ENCODE measurements at regions not wholly inside any gene's neighbourhood (a gene's known extent, or its start where the extent isn't known, plus 50 kb on each side); places are given as distances from the start of the nearest gene placed in this dataset.

GRCh38 chr10:71060476-71061426 is 151.6 kb upstream of the UNC5B start:
- Histone ChIP-seq H3K9me3 (replicated peaks) (no peaks in the 10 kb centered on the region), H3K4me3 (no peak overlapping the region), H3K36me3 (no peaks in the 10 kb centered on the region), H3K27ac (no peak overlapping the region), H3K27me3 (replicated peaks) (peaks cover 8% of the 10 kb centered on the region; the same call in 1 of the 2 replicates), H3K4me1 (replicated peaks) (no peaks in the 10 kb centered on the region)
- no peak for DNase-seq (ENCODE audit: low read depth in 1 of 2, low spot score in 2 of 2)

- H3K4me1 ChIP-seq (replicated peaks): no peaks in the 10 kb centered on the region
- H3K27me3 ChIP-seq (replicated peaks): peaks cover 8% of the 10 kb centered on the region; the same call in 1 of the 2 replicates
Measured at GRCh38 chr10:71061472-71061871, 150.9 kb upstream of the UNC5B start.

GRCh38 chr10:71062156-71062555 is 150.2 kb upstream of the UNC5B start:
- Histone ChIP-seq H3K27ac (no peak overlapping the region), H3K4me1 (replicated peaks) (no peaks in the 10 kb centered on the region), H3K4me3 (no peak overlapping the region), H3K36me3 (no peaks in the 10 kb centered on the region), H3K27me3 (replicated peaks) (peaks cover 5% of the 10 kb centered on the region; the same call in 1 of the 2 replicates), H3K9me3 (replicated peaks) (no peaks in the 10 kb centered on the region)
- DNase-seq (ENCODE audit: low read depth in 1 of 2, low spot score in 2 of 2): no peak

More at GRCh38 chr10:71061472-71061871, 150.9 kb upstream of the UNC5B start:
- DNase-seq (ENCODE audit: low read depth in 1 of 2, low spot score in 2 of 2): no peak
- Histone ChIP-seq H3K4me3 (no peak overlapping the region), H3K9me3 (replicated peaks) (no peaks in the 10 kb centered on the region), H3K27ac (no peak overlapping the region), H3K36me3 (no peaks in the 10 kb centered on the region)

- DNase-seq (ENCODE audit: low read depth in 1 of 2, low spot score in 2 of 2): no peak
- Histone ChIP-seq H3K27ac (no peak overlapping the region), H3K27me3 (replicated peaks) (peaks cover 4% of the 10 kb centered on the region; the same call in 1 of the 2 replicates), H3K36me3 (no peaks in the 10 kb centered on the region), H3K4me3 (no peak overlapping the region), H3K4me1 (replicated peaks) (no peaks in the 10 kb centered on the region), H3K9me3 (replicated peaks) (no peaks in the 10 kb centered on the region)
Measured at GRCh38 chr10:71063401-71063800, 149.0 kb upstream of the UNC5B start.

- no peak for DNase-seq (ENCODE audit: low read depth in 1 of 2, low spot score in 2 of 2)
- H3K27ac ChIP-seq: no peak overlapping the region
- H3K27me3 ChIP-seq (replicated peaks): no peaks in the 10 kb centered on the region; the same call in 1 of the 2 replicates
- no peak overlapping the region for H3K4me3 ChIP-seq
- H3K36me3 ChIP-seq: no peaks in the 10 kb centered on the region
- no peaks in the 10 kb centered on the region for H3K4me1 ChIP-seq (replicated peaks)
- H3K9me3 ChIP-seq (replicated peaks): no peaks in the 10 kb centered on the region
Measured at GRCh38 chr10:71064413-71065118, 147.8 kb upstream of the UNC5B start.

- Histone ChIP-seq H3K27ac (no peak overlapping the region), H3K27me3 (replicated peaks) (no peaks in the 10 kb centered on the region; the same call in 1 of the 2 replicates), H3K9me3 (replicated peaks) (no peaks in the 10 kb centered on the region), H3K4me1 (replicated peaks) (no peaks in the 10 kb centered on the region), H3K36me3 (no peaks in the 10 kb centered on the region), H3K4me3 (no peak overlapping the region)
- no peak for DNase-seq (ENCODE audit: low read depth in 1 of 2, low spot score in 2 of 2)
Measured at GRCh38 chr10:71065659-71066058, 146.7 kb upstream of the UNC5B start.

- no peaks in the 10 kb centered on the region for H3K9me3 ChIP-seq (replicated peaks)
- H3K27ac ChIP-seq: no peak overlapping the region
- no peak overlapping the region for H3K4me3 ChIP-seq
- no peaks in the 10 kb centered on the region for H3K4me1 ChIP-seq (replicated peaks)
- H3K36me3 ChIP-seq: no peaks in the 10 kb centered on the region
- DNase-seq (ENCODE audit: low read depth in 1 of 2, low spot score in 2 of 2): no peak
- H3K27me3 ChIP-seq (replicated peaks): peaks cover 5% of the 10 kb centered on the region; the same call in 1 of the 2 replicates
Measured at GRCh38 chr10:71066600-71066999, 145.8 kb upstream of the UNC5B start.

- Histone ChIP-seq H3K4me1 (replicated peaks) (no peaks in the 10 kb centered on the region), H3K36me3 (no peaks in the 10 kb centered on the region), H3K27me3 (replicated peaks) (peaks cover 10% of the 10 kb centered on the region), H3K27ac (no peak overlapping the region), H3K4me3 (no peak overlapping the region), H3K9me3 (replicated peaks) (no peaks in the 10 kb centered on the region)
- no peak for DNase-seq (ENCODE audit: low read depth in 1 of 2, low spot score in 2 of 2)
Measured at GRCh38 chr10:71067098-71067740, 145.2 kb upstream of the UNC5B start.

- Histone ChIP-seq H3K9me3 (replicated peaks) (no peaks in the 10 kb centered on the region), H3K4me3 (no peak overlapping the region), H3K27ac (no peak overlapping the region), H3K27me3 (replicated peaks) (peaks cover 18% of the 10 kb centered on the region), H3K36me3 (no peaks in the 10 kb centered on the region), H3K4me1 (replicated peaks) (no peaks in the 10 kb centered on the region)
- no peak for DNase-seq (ENCODE audit: low read depth in 1 of 2, low spot score in 2 of 2)
Measured at GRCh38 chr10:71068861-71069271, 143.5 kb upstream of the UNC5B start.

- Histone ChIP-seq H3K4me1 (replicated peaks) (no peaks in the 10 kb centered on the region), H3K36me3 (no peaks in the 10 kb centered on the region), H3K27ac (no peak overlapping the region), H3K4me3 (no peak overlapping the region), H3K9me3 (replicated peaks) (no peaks in the 10 kb centered on the region), H3K27me3 (replicated peaks) (peaks cover 18% of the 10 kb centered on the region)
- DNase-seq (ENCODE audit: low read depth in 1 of 2, low spot score in 2 of 2): no peak
Measured at GRCh38 chr10:71069909-71070666, 142.3 kb upstream of the UNC5B start.

GRCh38 chr10:71070741-71071140 is 141.6 kb upstream of the UNC5B start:
- no peaks in the 10 kb centered on the region for H3K36me3 ChIP-seq
- H3K27ac ChIP-seq: no peak overlapping the region
- no peak for DNase-seq (ENCODE audit: low read depth in 1 of 2, low spot score in 2 of 2)
- peaks cover 18% of the 10 kb centered on the region for H3K27me3 ChIP-seq (replicated peaks)
- H3K4me3 ChIP-seq: no peak overlapping the region
- H3K4me1 ChIP-seq (replicated peaks): no peaks in the 10 kb centered on the region
- no peaks in the 10 kb centered on the region for H3K9me3 ChIP-seq (replicated peaks)

GRCh38 chr10:71072131-71072822 is 140.1 kb upstream of the UNC5B start:
- Histone ChIP-seq H3K36me3 (no peaks in the 10 kb centered on the region), H3K4me1 (replicated peaks) (no peaks in the 10 kb centered on the region), H3K4me3 (no peak overlapping the region), H3K9me3 (replicated peaks) (no peaks in the 10 kb centered on the region), H3K27ac (no peak overlapping the region), H3K27me3 (replicated peaks) (peaks cover 18% of the 10 kb centered on the region)
- no peak for DNase-seq (ENCODE audit: low read depth in 1 of 2, low spot score in 2 of 2)

- no peaks in the 10 kb centered on the region for H3K9me3 ChIP-seq (replicated peaks)
- DNase-seq (ENCODE audit: low read depth in 1 of 2, low spot score in 2 of 2): no peak
- H3K27me3 ChIP-seq (replicated peaks): peaks cover 18% of the 10 kb centered on the region
- no peak overlapping the region for H3K27ac ChIP-seq
- no peaks in the 10 kb centered on the region for H3K36me3 ChIP-seq
- H3K4me1 ChIP-seq (replicated peaks): no peaks in the 10 kb centered on the region
- no peak overlapping the region for H3K4me3 ChIP-seq
Measured at GRCh38 chr10:71072823-71073210, 139.6 kb upstream of the UNC5B start.

Measured in SJSA1 (cell line).